ENCODE measurements at regions not wholly inside any gene's neighbourhood (a gene's known extent, or its start where the extent isn't known, plus 50 kb on each side); places are given as distances from the start of the nearest gene placed in this dataset.

GRCh38 chr15:29471306-29471705 is 201.7 kb upstream of the NSMCE3 start:
- TF ChIP-seq CTCF (IDR thresholded peaks at IDR 0.05), result no peak
- Mint-ChIP-seq H3K4me1 (ENCODE audit: low read depth) (no peaks in the 10 kb centered on the region), H3K9me3 (no peaks in the 10 kb centered on the region; the same call in 1 of the 2 replicates), H3K27me3 (ENCODE audit: insufficient read depth) (peaks cover 11% of the 10 kb centered on the region), H3K4me3 (no peak overlapping the region), H3K27ac (no peak overlapping the region), H3K36me3 (ENCODE audit: low read depth) (no peaks in the 10 kb centered on the region)
- no peak for DNase-seq

- Mint-ChIP-seq H3K4me1 (ENCODE audit: low read depth) (no peaks in the 10 kb centered on the region), H3K4me3 (no peak overlapping the region), H3K27ac (no peak overlapping the region), H3K36me3 (ENCODE audit: low read depth) (no peaks in the 10 kb centered on the region), H3K27me3 (ENCODE audit: insufficient read depth) (peaks cover 11% of the 10 kb centered on the region), H3K9me3 (no peaks in the 10 kb centered on the region; the same call in 1 of the 2 replicates)
- no peak for DNase-seq
- no peak for TF ChIP-seq CTCF (IDR thresholded peaks at IDR 0.05)
These were observed 201.2 kb upstream of the NSMCE3 start for GRCh38 chr15:29470794-29471193.

- Mint-ChIP-seq H3K27ac (no peak overlapping the region), H3K9me3 (no peaks in the 10 kb centered on the region; the same call in 1 of the 2 replicates), H3K4me1 (ENCODE audit: low read depth) (no peaks in the 10 kb centered on the region), H3K4me3 (no peak overlapping the region), H3K27me3 (ENCODE audit: insufficient read depth) (peaks cover 11% of the 10 kb centered on the region), H3K36me3 (ENCODE audit: low read depth) (no peaks in the 10 kb centered on the region)
- no peak for TF ChIP-seq CTCF (IDR thresholded peaks at IDR 0.05)
- no peak for DNase-seq
These were observed 200.7 kb upstream of the NSMCE3 start for GRCh38 chr15:29470311-29470710.

GRCh38 chr15:29468899-29469298 is 199.3 kb upstream of the NSMCE3 start:
- H3K4me3 Mint-ChIP-seq, result no peak overlapping the region
- TF ChIP-seq CTCF (IDR thresholded peaks at IDR 0.05), result no peak
- no peak for DNase-seq

GRCh38 chr15:29467091-29467490 is 197.5 kb upstream of the NSMCE3 start:
- no peak overlapping the region for H3K4me3 Mint-ChIP-seq
- TF ChIP-seq CTCF (IDR thresholded peaks at IDR 0.05), result no peak
- H3K27me3 Mint-ChIP-seq (ENCODE audit: insufficient read depth), result peaks cover 11% of the 10 kb centered on the region; the same call in 1 of the 2 replicates
- H3K36me3 Mint-ChIP-seq (ENCODE audit: low read depth), result no peaks in the 10 kb centered on the region
- no peaks in the 10 kb centered on the region for H3K4me1 Mint-ChIP-seq (ENCODE audit: low read depth)
- H3K9me3 Mint-ChIP-seq, result no peaks in the 10 kb centered on the region; the same call in 1 of the 2 replicates
- no peak overlapping the region for H3K27ac Mint-ChIP-seq
- DNase-seq, result no peak

More at GRCh38 chr15:29468899-29469298, 199.3 kb upstream of the NSMCE3 start:
- no peak overlapping the region for H3K27ac Mint-ChIP-seq
- no peaks in the 10 kb centered on the region for H3K4me1 Mint-ChIP-seq (ENCODE audit: low read depth)
- no peaks in the 10 kb centered on the region for H3K36me3 Mint-ChIP-seq (ENCODE audit: low read depth)
- H3K9me3 Mint-ChIP-seq, result no peaks in the 10 kb centered on the region; the same call in 1 of the 2 replicates
- H3K27me3 Mint-ChIP-seq (ENCODE audit: insufficient read depth), result peaks cover 11% of the 10 kb centered on the region

GRCh38 chr15:29466292-29466691 is 196.7 kb upstream of the NSMCE3 start:
- Mint-ChIP-seq H3K4me3 (no peak overlapping the region), H3K27me3 (ENCODE audit: insufficient read depth) (peaks cover 11% of the 10 kb centered on the region; the same call in 1 of the 2 replicates), H3K9me3 (no peaks in the 10 kb centered on the region; the same call in 1 of the 2 replicates), H3K27ac (no peak overlapping the region), H3K4me1 (ENCODE audit: low read depth) (no peaks in the 10 kb centered on the region), H3K36me3 (ENCODE audit: low read depth) (no peaks in the 10 kb centered on the region)
- no peak for TF ChIP-seq CTCF (IDR thresholded peaks at IDR 0.05)
- DNase-seq, result no peak

Measured in HFFc6 (cell line).